ENCODE measurements at regions not wholly inside any gene's neighbourhood (a gene's known extent, or its start where the extent isn't known, plus 50 kb on each side); places are given as distances from the start of the nearest gene placed in this dataset.

- no peak for TF ChIP-seq CTCF (IDR thresholded peaks at IDR 0.05; ENCODE audit: low read depth, low read length, missing control alignments)
- no peak for DNase-seq (ENCODE audit: low read depth)
- H3K4me3 ChIP-seq (ENCODE audit: low read depth, low read length), result no peak overlapping the region
Measured at GRCh38 chr15:91665212-91665611, 188.3 kb upstream of the SLCO3A1 start.

GRCh38 chr15:91668370-91668769 is 185.1 kb upstream of the SLCO3A1 start:
- H3K4me3 ChIP-seq (ENCODE audit: low read depth, low read length), result no peak overlapping the region
- no peak for DNase-seq (ENCODE audit: low read depth)
- no peak for TF ChIP-seq CTCF (IDR thresholded peaks at IDR 0.05; ENCODE audit: low read depth, low read length, missing control alignments)

GRCh38 chr15:91670108-91670507 is 183.4 kb upstream of the SLCO3A1 start:
- TF ChIP-seq CTCF (IDR thresholded peaks at IDR 0.05; ENCODE audit: low read depth, low read length, missing control alignments), result no peak
- H3K4me3 ChIP-seq (ENCODE audit: low read depth, low read length), result no peak overlapping the region
- no peak for DNase-seq (ENCODE audit: low read depth)

GRCh38 chr15:91678003-91678402 is 175.5 kb upstream of the SLCO3A1 start:
- no peak overlapping the region for H3K4me3 ChIP-seq (ENCODE audit: low read depth, low read length)
- DNase-seq (ENCODE audit: low read depth), result no peak
- no peak for TF ChIP-seq CTCF (IDR thresholded peaks at IDR 0.05; ENCODE audit: low read depth, low read length, missing control alignments)

- TF ChIP-seq CTCF (IDR thresholded peaks at IDR 0.05; ENCODE audit: low read depth, low read length, missing control alignments), result no peak
Measured at GRCh38 chr15:91679447-91679846, 174.1 kb upstream of the SLCO3A1 start.

GRCh38 chr15:91685436-91685835 is 168.1 kb upstream of the SLCO3A1 start:
- H3K4me3 ChIP-seq (ENCODE audit: low read depth, low read length), result no peak overlapping the region
- TF ChIP-seq CTCF (IDR thresholded peaks at IDR 0.05; ENCODE audit: low read depth, low read length, missing control alignments), result no peak
- no peak for DNase-seq (ENCODE audit: low read depth)

More at GRCh38 chr15:91679447-91679846, 174.1 kb upstream of the SLCO3A1 start:
- no peak for DNase-seq (ENCODE audit: low read depth)
- no peak overlapping the region for H3K4me3 ChIP-seq (ENCODE audit: low read depth, low read length)

GRCh38 chr15:91688811-91689210 is 164.7 kb upstream of the SLCO3A1 start:
- TF ChIP-seq CTCF (IDR thresholded peaks at IDR 0.05; ENCODE audit: low read depth, low read length, missing control alignments), result no peak
- no peak for DNase-seq (ENCODE audit: low read depth)
- no peak overlapping the region for H3K4me3 ChIP-seq (ENCODE audit: low read depth, low read length)

All from GM12864 (cell line).